Retina (tissue), 1 donor: ENCODE measurements at regions not wholly inside any gene's neighbourhood (a gene's known extent, or its start where the extent isn't known, plus 50 kb on each side); places are given as distances from the start of the nearest gene placed in this dataset.
"Not testable (repeated sequence)": the region's sequence is repeated elsewhere in the genome, so short reads cannot be mapped to it uniquely, and the experiment has no call there.

Source experiments
- DNase-seq: peaks from one replicate; pipeline ENCODE4 v3.0.0-alpha.2; 2016

GRCh38 chr15:96586901-96587300 lies 256.4 kb downstream of the NR2F2 start:
- no peak for DNase-seq

DNA sequence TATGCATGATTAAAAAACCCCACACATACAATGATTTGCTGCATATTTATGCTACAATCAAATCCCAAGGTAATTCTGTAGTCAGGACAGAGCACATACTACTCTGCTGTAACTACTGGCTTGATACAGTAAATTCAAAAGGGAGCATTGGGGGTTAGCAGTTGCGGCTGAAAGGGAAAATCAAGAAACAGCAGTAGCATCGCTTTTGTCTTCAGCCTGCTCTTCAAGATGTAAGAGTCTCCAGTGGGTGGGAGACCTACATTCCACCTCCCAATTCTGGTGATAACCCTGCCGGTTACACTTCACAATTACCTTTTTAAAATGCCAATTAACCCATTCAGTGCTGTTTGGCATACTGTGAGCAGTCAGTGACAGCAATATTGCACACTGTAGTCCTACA lies 259.4 kb downstream of the NR2F2 start:
- no peak for DNase-seq

DNA sequence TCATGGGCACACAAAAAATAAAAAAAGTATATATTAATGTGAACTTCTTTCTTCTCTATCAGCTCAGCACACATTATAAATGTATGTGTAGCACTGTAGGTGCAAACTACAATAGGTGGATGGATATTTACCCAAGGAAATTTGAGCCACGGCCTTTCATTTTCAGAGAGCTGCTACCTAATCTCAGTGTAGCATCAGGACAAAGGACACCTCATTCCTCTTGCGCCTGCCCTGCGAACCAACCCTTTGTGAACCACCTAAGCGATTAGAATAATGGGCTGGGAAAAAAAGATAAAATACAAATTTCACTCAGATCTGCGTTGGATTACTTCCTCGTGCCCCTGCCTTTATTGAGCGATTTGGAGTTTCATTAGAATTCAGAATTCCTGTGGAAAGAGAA lies 263.2 kb downstream of the NR2F2 start:
- no peak for DNase-seq

GRCh38 chr15:96595951-96596350 lies 265.5 kb downstream of the NR2F2 start:
- DNase-seq: no peak

DNA sequence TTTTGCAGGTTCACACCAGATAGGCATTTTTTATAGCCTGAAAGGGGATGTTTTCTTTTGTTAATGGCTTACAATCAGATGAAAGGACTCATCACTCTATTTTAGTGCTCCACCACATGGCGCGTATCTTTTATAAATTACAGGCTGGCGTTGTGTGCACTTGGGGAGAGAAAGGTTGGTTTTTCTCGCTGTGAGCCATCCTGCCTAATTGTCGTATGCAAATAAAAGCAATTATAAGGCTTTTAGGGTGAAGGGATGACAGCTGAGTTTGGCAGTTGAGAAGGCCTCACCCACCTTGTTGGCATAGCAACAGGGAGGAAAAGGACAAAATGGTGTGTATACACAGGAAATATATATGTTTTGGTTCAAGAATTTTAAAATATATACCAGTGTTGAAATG lies 268.0 kb downstream of the NR2F2 start:
- DNase-seq: no peak

- no peak for DNase-seq
Observed at GRCh38 chr15:96599268-96599667, 268.8 kb downstream of the NR2F2 start.

DNA sequence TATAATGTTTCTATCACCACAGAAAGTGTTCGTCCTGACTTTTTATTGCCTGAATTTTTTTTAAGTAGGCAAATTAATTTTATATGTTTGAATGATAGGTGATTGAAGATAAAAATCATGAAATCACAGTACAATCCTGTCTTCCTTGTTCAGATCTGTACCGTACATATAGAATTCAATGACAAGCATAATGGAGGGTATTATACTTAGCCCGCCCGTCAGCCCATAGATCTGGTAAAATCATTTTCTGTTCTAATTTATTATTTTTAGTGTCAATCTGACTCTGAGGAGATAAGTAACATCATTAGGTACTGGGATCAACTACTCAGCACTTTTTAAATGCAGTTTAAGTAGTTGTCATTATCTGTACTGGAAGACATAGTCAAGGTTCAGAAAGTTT lies 269.9 kb downstream of the NR2F2 start:
- no peak for DNase-seq

- DNase-seq: no peak
Observed at GRCh38 chr15:96606617-96607016, 276.1 kb downstream of the NR2F2 start.

DNA sequence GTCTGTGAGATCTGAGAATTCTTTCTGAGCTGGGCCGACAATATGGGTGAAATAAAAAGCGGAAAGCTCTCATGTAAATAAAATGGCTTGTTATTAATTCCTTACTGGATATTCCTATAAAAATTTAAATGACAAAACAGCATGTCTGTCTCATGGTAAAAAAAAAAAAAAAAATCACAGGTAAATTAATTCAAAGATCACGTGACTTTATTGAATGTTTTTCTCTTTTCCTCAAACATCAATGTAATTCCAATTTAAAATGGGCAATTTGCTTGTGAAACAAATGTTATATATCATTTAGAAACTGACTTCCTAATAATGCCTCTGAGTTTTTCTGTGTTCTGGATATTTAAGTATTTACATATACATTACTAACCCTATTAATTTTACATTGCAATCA lies 280.3 kb downstream of the NR2F2 start:
- DNase-seq: no peak

DNA sequence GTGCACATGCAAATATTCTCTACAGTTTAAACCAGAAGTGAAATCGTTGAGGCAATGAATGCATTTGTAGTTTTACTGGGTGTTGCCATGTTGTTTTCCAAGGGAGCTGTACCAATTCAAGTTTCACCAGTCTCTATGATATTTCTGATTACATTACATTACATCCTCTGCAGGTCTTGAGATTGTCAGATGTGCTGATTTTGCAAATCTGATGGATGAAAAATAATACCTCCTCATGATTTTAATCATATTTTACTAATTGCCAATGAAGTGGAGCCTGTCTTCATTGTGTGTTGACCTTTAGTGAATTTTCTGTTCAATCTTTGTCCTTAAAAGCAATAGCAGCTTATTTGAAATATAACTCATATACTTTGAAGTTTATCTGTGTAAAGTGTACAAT lies 282.4 kb downstream of the NR2F2 start:
- no peak for DNase-seq

DNA sequence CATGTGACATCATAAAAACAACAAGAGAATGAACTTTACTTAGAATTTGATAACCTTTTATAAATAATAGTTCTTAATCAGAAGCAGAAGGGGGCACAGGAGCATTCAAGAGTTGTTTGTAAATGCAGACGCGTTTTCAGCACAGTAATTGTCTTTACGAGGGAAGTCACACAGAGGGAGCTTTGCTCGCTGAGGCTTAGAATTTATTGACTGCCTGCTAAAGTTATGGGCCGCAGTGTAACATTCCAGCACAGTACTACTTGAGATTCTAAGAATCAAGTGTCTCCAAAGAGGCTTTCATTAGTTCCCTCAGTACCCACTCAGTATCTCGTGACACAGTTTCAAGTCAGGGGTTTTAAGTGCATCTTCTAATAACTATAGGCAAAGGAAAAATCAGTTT lies 288.7 kb downstream of the NR2F2 start:
- no peak for DNase-seq

DNA sequence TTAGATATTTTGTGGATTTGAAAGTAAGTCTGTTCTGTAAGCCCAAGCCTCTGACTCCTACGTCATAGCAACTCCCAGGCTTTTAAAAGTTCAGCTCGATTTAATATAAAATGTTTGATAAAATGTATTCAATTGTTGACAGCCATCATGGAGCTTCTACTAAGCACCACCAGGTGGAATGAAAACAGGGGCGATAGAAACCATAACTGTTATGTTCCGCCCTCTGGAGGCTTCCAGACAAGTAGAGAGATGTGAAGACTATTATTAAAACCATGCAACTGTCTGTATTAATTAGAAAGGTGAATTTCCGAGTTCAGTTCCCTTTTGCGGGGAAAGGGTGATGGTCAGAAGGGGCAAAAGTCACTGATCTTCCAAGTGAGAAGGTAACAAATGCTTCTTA lies 292.2 kb downstream of the NR2F2 start:
- DNase-seq: no peak

- DNase-seq: no peak
Observed at GRCh38 chr15:96625256-96625655, 294.8 kb downstream of the NR2F2 start.

DNA sequence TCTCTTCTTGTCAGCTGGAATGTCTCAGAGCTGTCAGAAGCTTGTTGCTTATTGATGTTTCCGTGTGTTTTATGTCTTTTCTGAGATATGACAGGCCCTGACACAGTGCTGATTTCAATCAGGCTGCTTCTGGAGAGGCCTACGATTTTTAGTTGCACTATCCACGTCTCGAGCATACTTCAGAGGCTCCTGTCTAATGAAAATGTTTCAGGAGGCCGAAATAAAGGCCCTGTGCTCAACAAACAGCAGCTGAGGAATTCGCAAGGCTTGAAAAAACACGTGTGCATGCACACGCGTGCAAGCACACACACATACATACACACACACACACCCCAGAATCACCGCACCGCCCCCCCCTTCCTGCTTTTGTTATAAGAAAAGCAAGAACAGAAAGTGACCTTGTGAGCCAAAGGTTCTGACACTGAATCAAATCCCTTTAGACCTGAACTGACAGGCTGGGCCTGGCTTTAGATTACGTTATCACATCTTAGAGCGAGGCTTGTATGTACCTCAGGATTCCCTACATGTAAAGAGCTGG lies 296.6 kb downstream of the NR2F2 start:
- peak; percentile 61 for DNase-seq

- DNase-seq: no peak
Observed at GRCh38 chr15:96629511-96629910, 299.0 kb downstream of the NR2F2 start.

DNA sequence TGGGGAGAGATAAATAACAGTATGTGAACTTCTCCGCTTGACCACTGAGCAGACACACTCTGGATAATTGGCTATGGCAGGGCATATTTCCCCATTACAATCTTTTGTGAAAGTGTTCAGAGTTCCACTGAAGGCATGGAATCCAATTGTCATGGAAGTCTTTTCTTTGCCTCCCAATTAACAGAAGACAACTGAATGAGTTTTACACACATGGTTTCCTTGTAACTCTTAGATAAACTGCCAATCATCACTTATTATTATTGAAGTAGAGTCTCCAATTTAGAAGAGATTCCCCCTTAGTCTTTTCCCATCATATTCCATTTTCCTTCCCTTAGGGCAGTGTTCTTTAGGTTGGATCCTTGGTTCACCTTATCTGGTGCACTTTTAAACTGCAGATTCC lies 308.3 kb downstream of the NR2F2 start:
- DNase-seq: peak; percentile 52

GRCh38 chr15:96645796-96646195 lies 315.3 kb downstream of the NR2F2 start:
- no peak for DNase-seq

DNA sequence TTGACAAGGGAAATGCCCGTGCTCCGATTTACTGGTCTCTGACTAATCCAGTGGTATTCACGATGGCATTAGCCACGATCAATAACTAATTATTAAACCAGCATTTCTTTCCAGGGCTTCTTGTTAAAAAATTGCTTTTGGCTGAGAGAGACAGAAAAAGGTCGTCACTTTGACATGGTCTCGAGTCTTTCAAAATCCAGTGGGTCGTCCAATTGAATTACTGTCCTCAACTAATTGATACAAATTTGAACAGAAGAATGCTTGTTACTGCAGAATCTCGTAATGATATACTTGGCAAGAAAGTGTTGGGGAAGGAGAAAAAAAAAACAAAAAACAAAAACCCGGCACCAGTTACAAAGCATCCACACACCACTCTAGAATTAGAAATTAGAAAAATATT lies 318.4 kb downstream of the NR2F2 start:
- peak; percentile 68 for DNase-seq

- DNase-seq: no peak
Observed at GRCh38 chr15:96657096-96657495, 326.6 kb downstream of the NR2F2 start.

- not testable (repeated sequence) for DNase-seq
Observed at GRCh38 chr15:96666979-96667378, 336.5 kb downstream of the NR2F2 start.

GRCh38 chr15:96670389-96670788 lies 339.9 kb downstream of the NR2F2 start:
- DNase-seq: no peak

- peak; percentile 38 for DNase-seq
Observed at GRCh38 chr15:96672629-96673028, 342.1 kb downstream of the NR2F2 start.

DNA sequence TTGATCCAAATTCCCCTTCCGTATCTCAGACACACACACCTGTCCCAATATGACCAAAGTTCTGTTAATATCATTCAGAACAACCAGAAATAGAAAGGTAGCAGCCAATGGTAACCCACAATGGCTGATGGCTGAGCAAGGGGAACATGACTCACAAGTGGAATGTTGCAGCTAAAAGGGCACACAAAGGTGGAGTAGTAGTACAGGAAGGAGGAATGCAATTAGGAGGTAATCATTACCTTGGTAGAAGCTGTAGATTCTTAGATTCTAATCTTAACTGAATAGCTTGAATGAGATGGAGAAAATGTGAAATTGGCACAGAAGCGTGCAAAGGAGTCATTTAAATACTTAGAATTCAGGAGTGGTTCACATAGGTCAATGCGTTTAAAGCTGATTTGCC lies 347.9 kb downstream of the NR2F2 start:
- DNase-seq: no peak

- DNase-seq: no peak
Observed at GRCh38 chr15:96687388-96688107, 357.0 kb downstream of the NR2F2 start.

GRCh38 chr15:96690733-96691132 lies 360.2 kb downstream of the NR2F2 start:
- no peak for DNase-seq
